IPS DF 4.7 (cell line): ENCODE measurements at regions not wholly inside any gene's neighbourhood (a gene's known extent, or its start where the extent isn't known, plus 50 kb on each side); places are given as distances from the start of the nearest gene placed in this dataset.
"Not testable (repeated sequence)": the region's sequence is repeated elsewhere in the genome, so short reads cannot be mapped to it uniquely, and the experiment has no call there.

ENCODE experiments used
- DNase-seq: peaks from one replicate; pipeline ENCODE4 v3.0.0-alpha.2; 2013; ENCODE audit warnings: low spot score; ENCODE audit errors: extremely low read depth

DNA sequence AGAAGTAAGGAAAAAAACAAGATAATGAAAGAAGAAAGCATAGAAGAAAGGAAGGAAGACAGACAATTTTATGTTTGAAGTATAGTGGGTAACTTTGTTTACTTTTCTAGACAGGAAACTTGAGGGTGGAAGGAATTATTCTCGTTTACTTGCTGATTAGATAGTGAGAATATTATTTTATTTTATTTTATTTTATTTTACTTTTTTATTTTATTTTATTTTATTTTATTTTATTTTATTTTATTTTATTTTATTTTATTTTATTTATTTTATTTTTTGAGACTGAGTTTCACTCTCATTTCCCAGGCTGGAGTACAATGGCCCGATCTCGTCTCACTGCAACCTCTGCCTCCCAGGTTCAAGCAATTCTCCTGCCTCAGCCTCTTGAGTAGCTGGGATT lies 623.1 kb upstream of the COX7C start:
- DNase-seq, result not testable (repeated sequence)

DNA sequence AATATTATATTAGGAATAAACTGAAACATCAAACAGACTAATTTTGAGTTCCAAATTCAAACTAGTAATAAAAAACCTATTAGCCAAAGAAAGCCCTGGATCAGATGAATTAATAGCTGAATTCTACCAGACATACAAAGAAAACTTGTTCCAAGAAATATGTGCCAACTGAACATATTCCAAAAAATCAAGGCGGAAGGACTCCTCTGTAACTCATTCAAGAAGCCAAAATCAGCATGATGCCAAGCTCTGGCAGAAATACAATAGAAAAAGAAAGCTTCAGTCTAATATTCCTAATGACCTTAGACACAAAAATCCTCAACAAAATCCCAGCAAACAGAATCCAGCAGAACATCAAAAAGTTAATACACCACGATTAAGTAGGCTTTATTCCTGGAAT lies 619.1 kb upstream of the COX7C start:
- DNase-seq, result no peak

DNA sequence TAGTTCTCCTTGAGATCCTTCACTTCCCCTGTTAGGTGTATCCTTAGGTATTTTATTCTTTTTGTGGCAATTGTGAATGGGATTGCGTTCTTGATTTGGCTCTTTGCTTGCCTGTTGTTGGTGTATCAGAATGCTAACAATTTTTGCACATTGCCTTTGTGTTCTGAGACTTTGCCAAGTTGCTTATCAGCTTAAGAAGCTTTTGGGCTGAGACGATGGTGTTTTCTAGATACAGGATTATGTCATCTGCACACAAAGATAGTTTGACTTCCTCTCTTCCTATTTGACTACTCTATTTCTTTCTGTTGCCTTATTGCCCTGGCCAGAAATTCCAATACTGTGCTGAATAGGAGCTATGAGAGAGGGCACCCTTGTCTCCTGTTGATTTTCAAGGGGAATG lies 609.4 kb upstream of the COX7C start:
- no peak for DNase-seq

DNA sequence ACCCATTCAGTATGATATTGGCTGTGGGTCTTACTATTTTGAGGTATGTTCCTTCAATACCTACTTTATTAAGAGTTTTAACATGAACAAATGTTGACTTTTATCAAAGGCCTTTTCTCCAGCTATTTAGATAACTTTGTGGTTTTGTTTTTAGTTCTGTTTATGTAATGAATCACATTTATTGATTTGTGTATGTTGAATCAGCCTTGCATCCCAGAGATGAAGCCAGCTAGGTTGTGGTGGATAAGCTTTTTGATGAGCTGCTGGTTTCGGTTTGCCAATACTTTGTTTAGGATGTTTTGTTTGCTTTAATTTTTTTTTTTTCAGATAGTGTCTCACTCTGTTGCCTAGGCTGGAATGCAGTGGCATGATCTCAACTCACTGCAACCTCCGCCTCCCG lies 609.0 kb upstream of the COX7C start:
- no peak for DNase-seq

DNA sequence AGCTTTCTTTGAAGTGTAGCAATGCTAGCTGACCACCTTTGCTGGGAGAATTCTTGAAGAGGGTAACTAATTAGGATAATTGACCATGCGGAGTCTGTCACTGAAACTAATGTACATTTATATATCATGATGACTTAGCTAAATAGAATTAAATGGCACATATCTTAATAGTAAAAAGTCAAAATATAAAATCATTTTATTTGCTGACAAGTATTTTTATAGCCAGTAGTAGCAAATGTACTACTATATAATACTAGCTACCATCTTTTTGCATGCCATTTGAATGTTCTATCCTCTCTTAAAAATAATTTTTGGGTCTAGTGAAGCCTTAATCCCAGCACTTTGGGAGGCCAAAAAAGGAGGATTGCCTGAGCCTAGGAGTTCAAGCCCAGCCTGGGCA lies 605.8 kb upstream of the COX7C start:
- no peak for DNase-seq

DNA sequence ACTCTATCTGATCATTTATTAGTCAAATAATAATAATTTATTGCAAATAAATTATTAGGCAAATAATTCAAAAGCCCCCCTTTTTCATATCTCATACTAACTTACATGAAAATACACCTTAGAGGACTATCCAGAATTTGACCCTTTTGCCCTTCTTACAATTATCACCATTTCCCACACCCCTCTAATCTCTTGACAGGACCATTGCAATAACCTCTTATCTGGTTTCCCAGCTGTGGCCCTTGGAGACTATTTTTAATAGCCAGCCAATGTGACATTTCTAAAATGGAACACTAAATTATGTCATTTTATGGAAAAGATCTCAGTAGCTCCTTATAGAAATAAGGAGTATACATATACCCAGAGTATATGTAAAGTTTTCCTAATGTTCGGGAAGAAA lies 588.4 kb upstream of the COX7C start:
- no peak for DNase-seq

DNA sequence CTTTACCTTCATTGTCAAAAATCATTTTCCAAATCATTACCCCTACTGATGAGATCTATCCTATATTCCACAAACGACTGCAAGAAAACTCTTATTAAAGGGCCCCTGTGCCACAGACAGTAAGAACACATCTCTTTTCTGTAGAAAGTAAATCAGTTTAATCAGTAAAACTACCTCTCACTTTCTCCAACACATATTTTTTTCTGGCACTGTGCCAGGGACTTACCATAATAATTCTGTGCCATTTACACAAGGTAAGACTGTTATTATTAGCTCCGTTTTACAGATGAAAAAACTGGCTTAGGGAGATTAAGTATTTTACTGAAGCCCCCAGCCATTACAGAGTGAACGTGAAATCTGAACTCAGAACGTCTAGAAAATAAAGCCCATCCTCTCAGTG lies 587.0 kb upstream of the COX7C start:
- no peak for DNase-seq

DNA sequence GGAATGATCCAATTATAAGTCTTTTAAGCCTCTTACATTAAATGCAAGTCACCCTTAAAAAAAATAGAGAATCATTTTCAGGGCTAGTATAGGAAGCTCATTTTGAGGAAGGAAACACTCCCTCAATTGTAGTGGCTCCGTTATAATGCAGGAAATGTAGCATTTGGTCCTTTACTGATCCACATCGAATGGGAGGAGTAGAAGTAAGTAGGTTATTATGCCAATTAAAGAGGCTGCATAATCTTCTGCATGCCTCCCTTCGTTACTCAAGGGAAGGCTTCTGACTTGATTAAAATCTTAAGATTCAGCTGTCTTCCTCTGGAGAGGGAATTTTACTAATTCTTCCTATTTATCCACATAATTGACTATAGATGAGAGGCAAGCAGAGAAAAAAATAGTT lies 579.2 kb upstream of the COX7C start:
- DNase-seq, result no peak

DNA sequence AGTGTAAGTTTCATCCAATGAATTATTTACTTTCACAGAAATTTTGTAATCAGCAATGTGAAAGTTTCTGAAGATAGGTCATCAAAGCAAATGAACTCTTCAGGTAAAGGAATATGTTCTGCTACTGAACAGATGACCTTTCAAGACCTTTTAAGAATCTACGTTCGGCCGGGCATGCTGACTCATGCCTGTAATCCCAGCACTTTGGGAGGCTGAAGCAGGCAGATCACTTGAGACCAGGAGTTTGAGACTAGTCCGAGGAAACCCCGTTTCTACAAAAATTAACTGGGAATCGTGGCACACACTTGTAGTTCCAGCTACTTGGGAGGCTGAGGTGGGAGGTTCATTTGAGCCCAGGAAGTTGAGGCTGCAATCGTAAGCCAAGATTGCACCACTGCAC lies 578.4 kb upstream of the COX7C start:
- no peak for DNase-seq

DNA sequence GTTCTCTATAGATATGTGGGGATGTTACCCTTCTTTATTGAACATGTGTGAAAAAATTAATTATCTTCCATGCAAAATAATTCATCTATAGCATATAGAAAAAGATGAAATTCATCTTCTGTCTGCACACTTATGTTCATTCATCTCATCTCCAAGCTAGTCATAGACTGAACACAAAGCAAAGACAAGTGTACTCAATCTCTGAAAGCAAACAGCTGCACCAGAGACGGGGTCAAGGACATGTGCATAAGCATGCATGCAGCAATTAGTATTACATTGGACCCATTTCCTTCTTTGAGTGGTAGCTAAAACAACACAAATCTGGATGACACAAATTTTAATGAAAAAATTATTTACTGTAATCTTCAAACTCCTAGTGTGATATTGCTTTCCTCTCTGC lies 547.0 kb upstream of the COX7C start:
- DNase-seq, result no peak

DNA sequence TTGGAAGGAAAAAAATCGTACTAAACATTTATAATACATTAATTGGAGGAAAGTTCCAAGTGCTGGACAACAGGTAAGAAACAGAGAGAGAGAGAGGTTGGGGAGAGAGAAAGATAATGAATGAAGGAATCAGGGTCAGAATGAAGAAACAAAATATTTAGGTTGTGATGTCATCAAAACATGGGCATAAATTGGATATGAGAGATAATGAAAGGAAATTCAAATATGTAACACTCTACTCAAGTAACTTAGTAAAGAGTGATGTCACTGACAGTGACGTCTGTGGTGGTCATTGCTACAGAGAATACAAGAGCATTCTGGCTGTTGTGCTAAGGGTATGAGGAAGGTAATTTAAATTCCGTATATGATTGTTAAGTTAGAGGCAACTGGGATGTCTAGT lies 543.4 kb upstream of the COX7C start:
- no peak for DNase-seq

DNA sequence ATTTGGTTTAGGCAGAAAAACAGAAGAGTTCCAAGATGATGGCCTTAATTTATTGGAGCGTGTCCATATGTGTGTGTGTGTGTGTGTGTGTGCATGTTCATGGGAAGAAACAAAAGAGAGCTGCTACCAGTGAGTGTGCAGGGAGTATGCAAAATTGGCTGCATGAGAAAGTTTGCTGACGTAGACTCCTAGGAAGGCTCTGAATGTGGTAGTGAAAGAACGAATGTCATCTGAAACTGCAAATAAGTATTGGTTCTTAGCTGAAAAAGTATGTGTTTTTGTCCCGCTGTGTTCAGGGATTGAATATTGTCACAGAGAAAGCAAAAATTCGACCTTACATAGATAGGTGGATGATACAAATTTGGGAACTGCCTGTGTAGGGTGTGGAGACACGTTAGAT lies 542.6 kb upstream of the COX7C start:
- DNase-seq, result no peak

DNA sequence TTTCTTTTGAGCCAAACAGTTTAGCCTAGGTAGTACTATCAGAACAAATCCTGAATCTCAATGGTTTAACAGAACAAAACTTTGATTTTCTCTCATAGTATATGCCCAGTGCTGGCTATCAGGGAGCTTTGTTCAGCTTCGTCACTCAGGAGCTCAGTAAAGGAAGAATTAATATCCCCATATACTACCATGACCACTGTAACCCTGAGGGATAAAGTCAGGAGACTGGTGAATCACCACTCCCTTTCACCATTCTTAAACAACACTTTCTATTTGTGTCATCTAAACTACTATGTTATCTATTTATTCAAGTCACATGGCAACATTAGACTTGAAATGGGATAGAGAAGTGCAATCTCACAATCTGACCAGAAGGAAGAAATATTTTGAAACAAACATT lies 522.6 kb upstream of the COX7C start:
- DNase-seq, result no peak

DNA sequence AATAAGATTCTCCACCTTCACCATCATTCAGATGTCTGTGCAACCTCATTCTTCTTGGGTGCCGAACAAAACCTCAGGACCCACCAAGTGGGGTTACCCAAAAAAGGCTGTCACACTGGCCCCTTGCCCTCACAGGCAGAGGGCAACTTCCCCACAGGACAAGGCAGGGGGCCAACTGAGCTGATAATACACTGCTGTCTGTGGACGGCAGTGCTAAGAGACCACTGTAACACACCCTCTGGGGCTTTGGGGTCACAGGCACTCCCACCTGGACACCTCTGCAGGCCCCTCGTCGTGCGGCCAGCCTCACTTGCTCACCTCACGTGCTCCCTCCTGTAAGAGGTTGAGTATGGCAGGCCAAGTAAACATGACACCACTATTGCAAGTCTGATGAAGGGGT lies 515.8 kb upstream of the COX7C start:
- no peak for DNase-seq

DNA sequence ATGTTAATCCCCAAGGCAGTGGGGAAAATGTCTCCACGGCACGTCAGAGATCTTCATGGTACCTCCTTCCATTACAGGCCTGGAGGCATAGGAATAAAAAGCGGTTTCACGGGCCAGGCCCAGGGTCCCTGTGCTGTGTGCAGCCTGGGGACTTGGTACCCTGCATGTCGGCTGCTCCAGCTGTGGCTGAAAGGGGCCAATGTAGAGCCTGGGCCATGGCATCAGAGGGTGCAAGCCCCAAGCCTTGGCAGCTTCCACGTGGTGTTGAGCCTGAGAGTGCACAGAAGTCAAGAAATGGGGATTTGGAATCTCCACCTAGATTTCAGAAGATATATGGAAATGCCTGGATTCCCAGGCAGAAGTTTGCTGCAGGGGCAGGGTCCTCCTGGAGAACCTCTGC lies 508.9 kb upstream of the COX7C start:
- no peak for DNase-seq

DNA sequence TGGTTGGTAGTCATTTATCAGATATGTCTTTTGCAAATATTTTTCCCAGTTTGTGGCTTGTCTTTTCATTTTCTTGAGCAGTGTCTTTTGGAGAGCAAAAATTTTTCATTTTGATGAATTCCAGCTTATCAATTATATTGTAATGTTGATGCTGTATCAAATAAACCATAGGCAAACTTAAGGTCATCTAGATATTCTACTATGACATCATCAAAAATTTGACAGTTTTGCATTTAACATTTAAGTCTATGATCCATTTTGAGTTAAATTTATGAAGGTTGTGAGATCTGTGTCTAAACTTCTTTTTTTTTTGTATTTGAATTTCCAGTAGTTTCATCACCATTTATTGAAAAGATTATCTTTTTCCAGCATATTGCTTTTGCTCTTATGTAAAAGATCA lies 505.5 kb upstream of the COX7C start:
- no peak for DNase-seq

DNA sequence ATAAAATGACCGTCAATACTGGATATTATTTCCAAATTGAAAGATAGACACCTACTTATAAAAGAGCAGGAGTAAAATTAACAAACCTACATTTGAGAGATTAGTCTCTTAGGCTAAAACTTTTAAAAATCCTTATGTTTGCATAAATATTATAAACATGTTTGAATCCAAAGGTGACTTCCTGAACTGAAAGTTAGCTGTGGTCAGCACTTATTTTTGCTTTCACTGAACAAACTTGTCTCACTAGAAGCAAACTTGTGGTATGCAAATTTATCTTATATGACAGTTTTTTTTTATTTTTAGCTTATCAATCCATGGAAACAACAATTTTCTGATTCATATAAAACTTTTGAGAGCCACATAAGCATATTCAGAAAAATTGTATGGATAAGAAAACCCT lies 502.6 kb upstream of the COX7C start:
- DNase-seq, result no peak

DNA sequence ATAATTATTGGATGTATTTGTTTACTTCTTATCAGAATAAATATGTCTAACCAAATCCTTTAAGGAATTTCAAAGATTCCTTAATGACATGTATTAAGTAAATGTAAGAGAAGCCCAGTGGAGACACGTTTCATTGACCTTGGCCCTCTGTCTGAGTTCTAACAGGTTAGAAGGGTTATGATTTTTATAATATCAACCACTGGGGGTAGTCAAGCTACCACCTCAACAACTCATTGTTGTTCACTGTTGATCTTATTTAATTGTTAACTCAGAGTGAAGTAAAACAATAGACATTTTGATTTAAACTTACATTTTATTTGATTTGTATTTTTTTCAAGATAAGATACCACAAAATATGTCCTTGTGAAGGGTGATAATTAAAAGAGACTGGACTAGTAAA lies 499.2 kb upstream of the COX7C start:
- DNase-seq, result no peak

DNA sequence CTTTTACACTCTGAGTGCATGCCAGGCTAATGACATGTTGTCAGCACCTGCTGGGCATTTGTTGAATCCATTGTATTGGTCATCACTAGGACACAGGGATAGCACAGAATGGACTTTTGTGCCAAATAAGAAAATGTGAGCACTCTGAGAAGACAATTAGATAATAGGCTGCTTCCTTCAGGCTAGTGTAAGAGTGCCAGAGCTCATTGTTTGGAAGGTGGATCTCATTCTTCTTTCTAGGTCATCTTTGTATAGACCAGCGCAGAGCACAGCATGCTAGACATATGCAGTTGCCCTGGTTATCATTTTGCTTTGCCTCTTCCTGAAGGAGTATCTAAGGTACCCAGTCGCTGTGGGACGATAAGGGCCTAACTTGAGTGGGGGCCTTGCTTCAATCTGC lies 493.4 kb upstream of the COX7C start:
- no peak for DNase-seq

DNA sequence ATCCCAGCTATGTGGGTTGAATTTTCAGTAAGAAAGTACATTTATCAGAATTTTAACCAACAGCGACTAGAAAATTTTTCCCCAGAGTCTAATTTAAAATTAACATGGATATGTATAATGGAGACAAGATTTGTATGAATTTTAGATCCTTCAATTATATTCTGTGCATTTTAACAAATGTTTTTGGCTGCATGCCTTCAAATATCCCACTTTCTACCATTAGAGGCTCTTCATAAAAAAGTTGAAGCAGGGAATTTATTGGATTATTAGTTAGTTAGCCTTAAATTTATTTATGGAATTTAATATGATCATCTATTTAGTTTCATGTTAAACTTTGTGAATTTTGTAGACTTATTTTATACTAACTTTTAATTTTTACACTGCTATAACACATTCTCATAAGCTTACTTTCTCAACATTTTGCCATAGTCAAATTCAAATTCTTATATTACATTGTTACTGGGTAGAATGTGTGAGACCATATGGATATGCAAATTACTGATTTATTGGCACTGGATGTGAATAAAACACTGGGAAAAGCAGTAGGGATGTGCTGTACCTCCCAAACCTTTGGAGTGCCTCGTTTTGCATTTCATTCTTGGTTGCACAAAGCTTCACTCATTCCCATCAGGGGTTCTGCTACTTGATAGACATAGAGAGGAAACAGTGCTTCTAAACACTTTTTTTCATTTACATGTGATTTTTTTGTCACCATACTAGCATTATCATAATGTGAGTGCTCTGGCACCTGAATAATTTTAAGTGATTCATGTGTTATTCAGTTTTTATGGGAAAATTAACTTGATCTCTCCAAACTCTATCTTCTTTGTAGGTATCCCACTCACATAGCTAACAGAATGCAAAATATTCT lies 491.8 kb upstream of the COX7C start:
- no peak for DNase-seq

DNA sequence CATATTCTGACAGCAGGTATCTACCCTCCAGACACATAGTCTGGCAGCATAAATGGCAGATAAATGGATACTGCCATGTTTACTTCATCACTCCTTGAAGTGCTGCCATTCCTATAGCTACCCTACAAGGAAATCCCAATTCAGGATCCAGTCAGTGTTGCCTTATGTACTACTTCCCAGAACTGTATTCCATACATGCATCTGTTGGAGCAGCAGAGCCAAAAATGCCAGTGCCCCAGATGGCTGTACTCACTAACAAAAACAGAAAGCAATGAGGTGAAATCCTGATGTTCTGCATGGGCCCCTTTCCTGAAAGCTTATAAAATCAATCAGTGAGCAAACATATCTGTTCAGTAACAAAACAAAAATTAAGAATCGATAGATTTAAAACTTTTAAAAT lies 490.0 kb upstream of the COX7C start:
- no peak for DNase-seq

DNA sequence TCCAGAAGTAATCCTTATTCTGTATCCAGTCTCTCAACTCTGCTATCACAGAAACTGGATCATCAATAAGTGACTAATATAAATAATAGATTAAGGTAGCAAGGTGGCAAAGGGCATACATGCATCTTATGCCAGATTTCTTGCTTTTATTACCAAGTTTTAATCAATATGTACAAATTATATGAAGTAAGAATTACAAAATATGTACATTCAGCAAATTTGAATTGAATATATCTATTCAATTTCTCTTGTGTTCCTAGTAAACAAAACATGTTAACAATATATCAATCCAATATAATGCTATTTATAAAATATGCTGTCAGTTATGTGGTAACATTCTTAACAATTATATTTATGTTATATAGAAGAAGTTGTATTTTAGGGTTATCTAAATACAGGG lies 488.7 kb upstream of the COX7C start:
- DNase-seq, result no peak

DNA sequence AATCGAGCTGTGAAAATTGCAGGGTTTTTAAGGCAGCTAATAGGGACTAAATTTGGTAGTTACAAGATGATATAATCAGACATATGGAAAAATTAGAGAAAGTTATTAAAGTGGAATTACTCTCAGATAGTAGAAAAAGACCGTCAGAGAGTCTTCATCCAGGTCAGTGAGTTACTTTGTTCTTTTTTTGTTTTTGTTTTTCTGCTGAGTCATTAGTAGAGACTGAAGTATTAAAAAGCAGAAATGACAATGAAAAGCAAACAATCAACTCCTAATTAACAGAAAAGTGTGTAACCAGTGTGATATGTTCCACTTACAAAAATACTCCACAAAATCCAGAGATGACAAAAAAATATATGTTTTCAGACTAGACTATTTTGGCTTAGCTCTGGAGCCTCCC lies 480.4 kb upstream of the COX7C start:
- DNase-seq, result no peak

DNA sequence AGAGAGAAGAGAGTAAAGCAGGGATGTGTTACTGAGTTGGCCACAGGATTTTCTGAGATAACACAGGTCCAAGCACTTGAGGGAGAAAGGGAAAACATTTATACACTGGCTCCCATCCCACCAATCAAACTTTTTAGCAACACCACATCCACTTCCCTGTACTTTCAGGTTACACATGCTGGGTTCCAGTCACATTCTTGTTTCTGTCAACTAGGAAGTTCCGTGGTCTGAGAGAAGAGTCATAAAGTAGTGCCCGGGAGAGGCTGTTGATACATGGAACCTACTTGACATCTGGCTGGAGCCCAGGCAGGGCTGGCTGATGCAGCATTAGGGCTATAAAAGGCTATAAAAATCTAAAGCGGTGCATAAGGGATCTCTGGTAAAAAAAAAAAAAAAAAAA lies 473.9 kb upstream of the COX7C start:
- DNase-seq, result no peak
